Rectal smooth muscle tissue (tissue), 1 donor: ENCODE measurements at regions not wholly inside any gene's neighbourhood (a gene's known extent, or its start where the extent isn't known, plus 50 kb on each side); places are given as distances from the start of the nearest gene placed in this dataset.
A peak's percentile ranks its signal among the peaks of the same experiment; 100 is the strongest.

Source experiments
- H3K27ac ChIP-seq: one replicate; pipeline ENCODE4 v1.7.0; 2013; ENCODE audit warnings: low read depth, low read length, inconsistent platforms
- H3K27me3 ChIP-seq: one replicate; pipeline ENCODE4 v1.7.0; 2013; ENCODE audit warnings: low read length; ENCODE audit not compliant: control insufficient read depth, insufficient read depth
- H3K36me3 ChIP-seq: one replicate; pipeline ENCODE4 v1.7.0; 2013; ENCODE audit warnings: low read length; ENCODE audit not compliant: control insufficient read depth, insufficient read depth
- H3K4me1 ChIP-seq: one replicate; pipeline ENCODE4 v1.7.0; 2013; ENCODE audit warnings: low read length; ENCODE audit not compliant: control insufficient read depth, insufficient read depth
- H3K4me3 ChIP-seq: one replicate; pipeline ENCODE4 v1.7.0; 2013; ENCODE audit warnings: low read length
- H3K9ac ChIP-seq: one replicate; pipeline ENCODE4 v1.7.0; 2013; ENCODE audit warnings: low read length

GRCh38 chr1:234932511-234933430 lies 195.9 kb downstream of the TOMM20 start:
- Histone ChIP-seq H3K27ac (no peak overlapping the region), H3K4me3 (no peak overlapping the region), H3K36me3 (no peaks in the 10 kb centered on the region), H3K4me1 (no peaks in the 10 kb centered on the region), H3K9ac (no peak overlapping the region), H3K27me3 (no peaks in the 10 kb centered on the region)

DNA sequence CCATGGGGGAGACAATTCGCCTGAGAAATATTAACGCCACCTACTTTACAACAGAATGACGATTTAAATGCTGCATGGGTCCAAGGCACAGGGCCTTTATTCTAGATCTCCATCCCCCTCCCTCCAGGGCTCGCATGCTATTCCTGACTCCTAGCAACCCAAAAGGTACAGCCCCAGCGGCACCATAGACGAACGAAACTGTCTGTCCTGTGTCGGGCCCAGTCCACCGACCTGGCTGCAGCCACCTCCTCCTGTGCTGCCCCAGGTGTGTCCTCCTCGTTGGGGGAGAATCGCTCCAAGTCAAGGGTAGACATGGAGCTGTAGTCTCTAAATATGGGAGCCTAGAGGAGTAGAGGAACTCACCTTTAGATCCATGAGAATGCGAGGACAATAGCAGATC lies 196.5 kb downstream of the TOMM20 start:
- Histone ChIP-seq H3K27ac (no peak overlapping the region), H3K36me3 (no peaks in the 10 kb centered on the region), H3K4me3 (no peak overlapping the region), H3K27me3 (no peaks in the 10 kb centered on the region), H3K4me1 (no peaks in the 10 kb centered on the region), H3K9ac (no peak overlapping the region)

- Histone ChIP-seq H3K9ac (no peak overlapping the region), H3K4me1 (peaks cover 1% of the 10 kb centered on the region), H3K27ac (no peak overlapping the region), H3K36me3 (no peaks in the 10 kb centered on the region), H3K4me3 (no peak overlapping the region), H3K27me3 (no peaks in the 10 kb centered on the region)
Measured at GRCh38 chr1:234931404-234931973, 197.1 kb downstream of the TOMM20 start.

DNA sequence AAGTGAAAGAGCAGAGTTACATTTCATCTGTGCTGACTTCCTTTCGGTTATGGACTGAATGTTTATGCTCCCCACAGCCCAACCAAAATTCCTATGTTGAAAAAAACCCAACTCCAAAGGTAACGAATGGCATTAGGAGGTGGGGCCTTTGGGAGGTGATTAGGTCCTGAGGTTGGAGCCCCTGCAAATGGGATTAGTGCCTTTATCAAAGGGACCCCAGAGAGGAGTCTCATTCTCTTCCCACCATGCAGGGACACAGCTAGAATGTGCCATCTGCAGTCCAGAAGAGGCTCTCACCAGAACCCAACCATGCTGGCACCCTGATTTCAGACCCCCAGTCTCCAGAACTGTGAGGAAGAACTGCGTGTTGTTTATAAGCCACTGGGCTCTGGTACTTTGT lies 199.3 kb downstream of the TOMM20 start:
- H3K4me3 ChIP-seq: no peak overlapping the region
- H3K4me1 ChIP-seq: peaks cover 9% of the 10 kb centered on the region
- H3K9ac ChIP-seq: no peak overlapping the region
- no peaks in the 10 kb centered on the region for H3K36me3 ChIP-seq
- no peak overlapping the region for H3K27ac ChIP-seq
- no peaks in the 10 kb centered on the region for H3K27me3 ChIP-seq

DNA sequence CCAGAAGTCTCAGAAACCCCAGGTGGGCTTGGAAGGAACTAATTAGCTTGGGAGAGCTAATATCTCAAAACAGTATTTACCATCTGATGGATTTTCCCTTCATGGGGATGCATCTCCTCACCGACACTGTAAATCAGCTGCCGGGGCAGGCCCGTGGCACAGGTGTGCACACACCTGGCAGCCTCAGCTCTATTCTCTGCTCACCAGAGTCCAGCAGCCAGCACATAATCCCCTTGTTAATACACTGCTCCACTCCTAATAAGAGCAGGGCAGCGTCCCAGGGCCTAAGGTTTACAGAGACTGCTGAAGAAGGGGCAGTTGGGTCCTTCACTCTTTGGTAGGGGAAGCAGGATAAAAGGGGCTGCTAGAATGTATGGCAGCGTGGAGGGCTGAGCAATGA lies 200.0 kb downstream of the TOMM20 start:
- peaks cover 9% of the 10 kb centered on the region for H3K4me1 ChIP-seq
- H3K9ac ChIP-seq: no peak overlapping the region
- no peak overlapping the region for H3K4me3 ChIP-seq
- no peaks in the 10 kb centered on the region for H3K36me3 ChIP-seq
- no peaks in the 10 kb centered on the region for H3K27me3 ChIP-seq
- no peak overlapping the region for H3K27ac ChIP-seq

- no peak overlapping the region for H3K9ac ChIP-seq
- H3K4me1 ChIP-seq: peaks cover 9% of the 10 kb centered on the region
- H3K4me3 ChIP-seq: no peak overlapping the region
- H3K27ac ChIP-seq: no peak overlapping the region
- H3K36me3 ChIP-seq: no peaks in the 10 kb centered on the region
- no peaks in the 10 kb centered on the region for H3K27me3 ChIP-seq
Measured at GRCh38 chr1:234927971-234928640, 200.5 kb downstream of the TOMM20 start.

DNA sequence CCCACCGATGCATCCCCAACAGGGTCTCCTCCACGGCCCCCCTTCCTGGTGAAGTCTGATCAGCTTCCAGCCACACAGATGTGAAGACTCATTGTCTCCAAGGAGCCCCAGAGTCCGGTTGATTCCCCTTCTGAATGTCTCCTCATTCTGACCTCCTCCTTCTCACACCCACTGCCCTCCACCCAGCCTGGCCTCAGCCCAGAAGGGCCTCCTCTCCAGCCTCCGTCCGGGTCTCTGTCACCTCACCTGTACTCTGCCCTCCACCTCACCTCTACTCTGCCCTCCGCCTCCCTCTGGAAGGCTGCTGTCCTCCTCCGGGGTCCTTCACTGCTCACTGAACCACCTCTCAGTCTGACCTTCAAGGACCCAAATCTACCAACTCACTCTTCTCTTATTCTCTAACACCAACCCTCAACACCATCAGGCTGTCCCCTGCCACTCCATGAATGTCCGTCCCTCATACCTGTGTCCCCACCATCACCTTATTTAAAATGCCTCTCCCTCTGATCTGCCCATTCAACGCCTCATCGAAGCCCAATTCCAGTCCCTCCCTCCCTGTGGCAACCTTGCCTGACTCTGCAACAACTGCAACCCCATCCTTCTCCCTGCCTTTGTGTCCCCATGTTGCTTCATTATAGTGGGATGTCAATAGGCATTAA lies 201.2 kb downstream of the TOMM20 start:
- H3K4me1 ChIP-seq: peaks cover 9% of the 10 kb centered on the region
- no peaks in the 10 kb centered on the region for H3K36me3 ChIP-seq
- no peak overlapping the region for H3K4me3 ChIP-seq
- no peaks in the 10 kb centered on the region for H3K27me3 ChIP-seq
- no peak overlapping the region for H3K27ac ChIP-seq
- no peak overlapping the region for H3K9ac ChIP-seq

GRCh38 chr1:234926559-234927311 lies 201.9 kb downstream of the TOMM20 start:
- H3K4me3 ChIP-seq: peak overlapping the region; percentile 37
- H3K27ac ChIP-seq: peak overlapping the region; percentile 27
- no peak overlapping the region for H3K9ac ChIP-seq

DNA sequence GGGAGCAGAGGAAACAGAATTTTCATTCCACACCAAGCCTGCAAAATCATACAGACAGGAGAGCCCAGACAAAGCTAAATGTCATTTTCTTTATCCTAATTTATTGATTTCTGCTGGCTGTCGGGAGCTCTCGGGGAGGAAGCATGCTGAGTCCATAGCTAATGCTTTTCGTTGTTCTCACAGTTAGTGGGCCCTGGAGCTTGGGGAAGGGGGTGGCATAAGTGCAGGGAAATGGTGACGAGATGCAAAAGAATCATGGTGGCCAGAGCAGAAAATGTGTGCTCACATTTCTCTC lies 202.4 kb downstream of the TOMM20 start:
- Histone ChIP-seq H3K27ac (peak overlapping the region; percentile 63), H3K36me3 (no peaks in the 10 kb centered on the region), H3K9ac (no peak overlapping the region), H3K4me1 (peaks cover 9% of the 10 kb centered on the region), H3K27me3 (no peaks in the 10 kb centered on the region), H3K4me3 (no peak overlapping the region)

More at GRCh38 chr1:234926559-234927311, 201.9 kb downstream of the TOMM20 start:
- Histone ChIP-seq H3K27me3 (no peaks in the 10 kb centered on the region), H3K4me1 (peaks cover 9% of the 10 kb centered on the region), H3K36me3 (no peaks in the 10 kb centered on the region)

- no peak overlapping the region for H3K4me3 ChIP-seq
- no peaks in the 10 kb centered on the region for H3K36me3 ChIP-seq
- no peak overlapping the region for H3K9ac ChIP-seq
- no peaks in the 10 kb centered on the region for H3K27me3 ChIP-seq
- peaks cover 9% of the 10 kb centered on the region for H3K4me1 ChIP-seq
- H3K27ac ChIP-seq: peak overlapping the region; percentile 63
Measured at GRCh38 chr1:234925440-234926263, 203.0 kb downstream of the TOMM20 start.
